K562 (cell line): ENCODE measurements at regions not wholly inside any gene's neighbourhood (a gene's known extent, or its start where the extent isn't known, plus 50 kb on each side); places are given as distances from the start of the nearest gene placed in this dataset.
"Not testable (repeated sequence)": the region's sequence is repeated elsewhere in the genome, so short reads cannot be mapped to it uniquely, and the experiment has no call there.

Source experiments
- BACH1 ChIP-seq: fragments of 200-800 bp; sonication (Bioruptor generic); IDR thresholded peaks from 2 replicates; pipeline ENCODE4 v1.6.1; 2016; ENCODE audit warnings: missing genetic modification characterization, missing compliant biosample characterization
- GABPA ChIP-seq: fragments of 200-800 bp; sonication (Bioruptor generic); conservative IDR thresholded peaks from 2 replicates; pipeline ENCODE4 v1.6.1; 2016; ENCODE audit warnings: low read depth, missing genetic modification characterization, missing compliant biosample characterization
- MXI1 ChIP-seq: IDR thresholded peaks from 2 replicates; pipeline ENCODE4 v1.6.1; 2011; ENCODE audit warnings: low read depth, mild to moderate bottlenecking, improper control_type of control experiment, low read length
- POLR2A ChIP-seq: fragments of 450-650 bp; conservative IDR thresholded peaks from 2 replicates; pipeline ENCODE4 v1.6.1; 2016
- SRSF1 ChIP-seq: fragments of 200-400 bp; formaldehyde crosslinking; IDR thresholded peaks from 2 replicates; pipeline ENCODE4 v1.6.1; 2017; ENCODE audit warnings: mild to moderate bottlenecking, low read depth, low read length, moderate library complexity
- TAF1 ChIP-seq: IDR thresholded peaks from 2 replicates; pipeline ENCODE4 v1.6.1; 2011; ENCODE audit warnings: mild to moderate bottlenecking, low read length, moderate library complexity; ENCODE audit not compliant: insufficient read depth, control insufficient read depth, severe bottlenecking; ENCODE audit errors: extremely low read depth
- TEAD4 ChIP-seq, 2 experiments: sonication (generic) in 1 of 2; formaldehyde crosslinking in 1 of 2; IDR thresholded peaks; 2 replicates each; pipeline versions ENCODE4 v1.6.1 to v1.8.0; 2012 to 2022; ENCODE audit warnings: borderline replicate concordance in 1 of 2, inconsistent platforms in 1 of 2, low read length in 1 of 2, mild to moderate bottlenecking in 1 of 2, missing genetic modification reagents in 1 of 2
- ZFP1 ChIP-seq: fragments of 450-650 bp; formaldehyde crosslinking; IDR thresholded peaks from 2 replicates; pipeline ENCODE4 v1.4.0; 2020; ENCODE audit warnings: mild to moderate bottlenecking, mixed read lengths
- TF ChIP-seq, protein P1 (sequence below), 3 experiments: IDR thresholded peaks in 2 of 3; conservative IDR thresholded peaks in 1 of 3; 2 replicates each; pipeline ENCODE4 v1.5.1; 2011 to 2012; ENCODE audit warnings: low read length in 3 of 3, mild to moderate bottlenecking in 3 of 3, control low read depth in 2 of 3, improper control_type of control experiment in 1 of 3, inconsistent platforms in 1 of 3, low read depth in 1 of 3, mixed read lengths in 1 of 3, moderate library complexity in 1 of 3; ENCODE audit not compliant: insufficient read depth in 2 of 3
- TF ChIP-seq, protein P2 (sequence below), 3 experiments: fragments of 200-800 bp in 1 of 3; fragments of 250-450 bp in 1 of 3; fragments of 450-650 bp in 1 of 3; sonication (Bioruptor Pico) in 1 of 3; sonication (Bioruptor generic) in 1 of 3; formaldehyde crosslinking in 1 of 3; IDR thresholded peaks; 2 replicates each; pipeline versions ENCODE4 v1.6.1 to v1.8.0; 2016 to 2022; ENCODE audit warnings: mild to moderate bottlenecking in 2 of 3, missing genetic modification characterization in 2 of 3, missing compliant biosample characterization in 1 of 3, moderate library complexity in 1 of 3

DNA sequence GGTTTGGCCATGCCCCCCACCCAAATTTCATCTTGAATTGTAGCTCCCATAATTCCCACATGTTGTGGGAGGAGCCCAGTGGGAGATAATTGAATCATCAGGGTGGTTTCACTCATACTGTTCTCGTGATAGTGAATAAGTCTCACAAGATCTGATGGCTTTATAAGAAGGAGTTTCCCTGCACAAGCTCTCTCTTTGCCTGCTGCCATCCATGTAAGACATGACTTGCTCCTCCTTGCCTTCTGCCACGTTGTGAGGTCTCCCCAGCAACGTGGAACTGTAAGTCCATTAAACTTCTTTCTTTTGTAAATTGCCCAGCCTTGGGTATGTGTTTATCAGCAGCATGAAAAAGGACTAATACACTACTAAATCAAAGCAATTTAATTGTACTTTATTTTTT, 507.3 kb upstream of the JAG1 start:
- not testable (repeated sequence) for TF ChIP-seq TAF1; MXI1; SRSF1; ZFP1 (CRISPR knock-in tag); GABPA (tag); TEAD4 (IDR thresholded peaks at IDR 0.05; ENCODE audit: low read length); TEAD4 (CRISPR knock-in tag; IDR thresholded peaks at IDR 0.05; ENCODE audit: borderline replicate concordance); BACH1 (tag); POLR2A
- TF ChIP-seq, protein P1, sequence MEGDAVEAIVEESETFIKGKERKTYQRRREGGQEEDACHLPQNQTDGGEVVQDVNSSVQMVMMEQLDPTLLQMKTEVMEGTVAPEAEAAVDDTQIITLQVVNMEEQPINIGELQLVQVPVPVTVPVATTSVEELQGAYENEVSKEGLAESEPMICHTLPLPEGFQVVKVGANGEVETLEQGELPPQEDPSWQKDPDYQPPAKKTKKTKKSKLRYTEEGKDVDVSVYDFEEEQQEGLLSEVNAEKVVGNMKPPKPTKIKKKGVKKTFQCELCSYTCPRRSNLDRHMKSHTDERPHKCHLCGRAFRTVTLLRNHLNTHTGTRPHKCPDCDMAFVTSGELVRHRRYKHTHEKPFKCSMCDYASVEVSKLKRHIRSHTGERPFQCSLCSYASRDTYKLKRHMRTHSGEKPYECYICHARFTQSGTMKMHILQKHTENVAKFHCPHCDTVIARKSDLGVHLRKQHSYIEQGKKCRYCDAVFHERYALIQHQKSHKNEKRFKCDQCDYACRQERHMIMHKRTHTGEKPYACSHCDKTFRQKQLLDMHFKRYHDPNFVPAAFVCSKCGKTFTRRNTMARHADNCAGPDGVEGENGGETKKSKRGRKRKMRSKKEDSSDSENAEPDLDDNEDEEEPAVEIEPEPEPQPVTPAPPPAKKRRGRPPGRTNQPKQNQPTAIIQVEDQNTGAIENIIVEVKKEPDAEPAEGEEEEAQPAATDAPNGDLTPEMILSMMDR (IDR thresholded peaks at IDR 0.05 in 2 of 3, conservative IDR thresholded peaks at IDR 0.05 in 1 of 3; ENCODE audit: insufficient read depth in 2 of 3, low read depth in 1 of 3, low read length in 3 of 3) = not testable (repeated sequence)
- TF ChIP-seq, protein P2, sequence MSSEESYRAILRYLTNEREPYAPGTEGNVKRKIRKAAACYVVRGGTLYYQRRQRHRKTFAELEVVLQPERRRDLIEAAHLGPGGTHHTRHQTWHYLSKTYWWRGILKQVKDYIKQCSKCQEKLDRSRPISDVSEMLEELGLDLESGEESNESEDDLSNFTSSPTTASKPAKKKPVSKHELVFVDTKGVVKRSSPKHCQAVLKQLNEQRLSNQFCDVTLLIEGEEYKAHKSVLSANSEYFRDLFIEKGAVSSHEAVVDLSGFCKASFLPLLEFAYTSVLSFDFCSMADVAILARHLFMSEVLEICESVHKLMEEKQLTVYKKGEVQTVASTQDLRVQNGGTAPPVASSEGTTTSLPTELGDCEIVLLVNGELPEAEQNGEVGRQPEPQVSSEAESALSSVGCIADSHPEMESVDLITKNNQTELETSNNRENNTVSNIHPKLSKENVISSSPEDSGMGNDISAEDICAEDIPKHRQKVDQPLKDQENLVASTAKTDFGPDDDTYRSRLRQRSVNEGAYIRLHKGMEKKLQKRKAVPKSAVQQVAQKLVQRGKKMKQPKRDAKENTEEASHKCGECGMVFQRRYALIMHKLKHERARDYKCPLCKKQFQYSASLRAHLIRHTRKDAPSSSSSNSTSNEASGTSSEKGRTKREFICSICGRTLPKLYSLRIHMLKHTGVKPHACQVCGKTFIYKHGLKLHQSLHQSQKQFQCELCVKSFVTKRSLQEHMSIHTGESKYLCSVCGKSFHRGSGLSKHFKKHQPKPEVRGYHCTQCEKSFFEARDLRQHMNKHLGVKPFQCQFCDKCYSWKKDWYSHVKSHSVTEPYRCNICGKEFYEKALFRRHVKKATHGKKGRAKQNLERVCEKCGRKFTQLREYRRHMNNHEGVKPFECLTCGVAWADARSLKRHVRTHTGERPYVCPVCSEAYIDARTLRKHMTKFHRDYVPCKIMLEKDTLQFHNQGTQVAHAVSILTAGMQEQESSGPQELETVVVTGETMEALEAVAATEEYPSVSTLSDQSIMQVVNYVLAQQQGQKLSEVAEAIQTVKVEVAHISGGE (CRISPR knock-in tag; IDR thresholded peaks at IDR 0.05) = not testable (repeated sequence)
